ENCODE measurements at regions not wholly inside any gene's neighbourhood (a gene's known extent, or its start where the extent isn't known, plus 50 kb on each side); places are given as distances from the start of the nearest gene placed in this dataset.

GRCh38 chr5:93090698-93091097, 490.3 kb downstream of the NR2F1-AS1 start:
- TF ChIP-seq, protein P1, sequence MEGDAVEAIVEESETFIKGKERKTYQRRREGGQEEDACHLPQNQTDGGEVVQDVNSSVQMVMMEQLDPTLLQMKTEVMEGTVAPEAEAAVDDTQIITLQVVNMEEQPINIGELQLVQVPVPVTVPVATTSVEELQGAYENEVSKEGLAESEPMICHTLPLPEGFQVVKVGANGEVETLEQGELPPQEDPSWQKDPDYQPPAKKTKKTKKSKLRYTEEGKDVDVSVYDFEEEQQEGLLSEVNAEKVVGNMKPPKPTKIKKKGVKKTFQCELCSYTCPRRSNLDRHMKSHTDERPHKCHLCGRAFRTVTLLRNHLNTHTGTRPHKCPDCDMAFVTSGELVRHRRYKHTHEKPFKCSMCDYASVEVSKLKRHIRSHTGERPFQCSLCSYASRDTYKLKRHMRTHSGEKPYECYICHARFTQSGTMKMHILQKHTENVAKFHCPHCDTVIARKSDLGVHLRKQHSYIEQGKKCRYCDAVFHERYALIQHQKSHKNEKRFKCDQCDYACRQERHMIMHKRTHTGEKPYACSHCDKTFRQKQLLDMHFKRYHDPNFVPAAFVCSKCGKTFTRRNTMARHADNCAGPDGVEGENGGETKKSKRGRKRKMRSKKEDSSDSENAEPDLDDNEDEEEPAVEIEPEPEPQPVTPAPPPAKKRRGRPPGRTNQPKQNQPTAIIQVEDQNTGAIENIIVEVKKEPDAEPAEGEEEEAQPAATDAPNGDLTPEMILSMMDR (conservative IDR thresholded peaks at IDR 0.05 in 1 of 2, IDR thresholded peaks at IDR 0.05 in 1 of 2; ENCODE audit: low read depth in 1 of 2, low read length in 2 of 2), result no peak
- TF ChIP-seq EZH2 (IDR thresholded peaks at IDR 0.05; ENCODE audit: low read length, missing control alignments), result no peak

Measured in fibroblast of lung (primary cell).